NCI-H1092 treated with DMSO at 0.1 percent for 48 hours (cell line): ENCODE measurements at regions not wholly inside any gene's neighbourhood (a gene's known extent, or its start where the extent isn't known, plus 50 kb on each side); places are given as distances from the start of the nearest gene placed in this dataset.
"Not testable (repeated sequence)": the region's sequence is repeated elsewhere in the genome, so short reads cannot be mapped to it uniquely, and the experiment has no call there.

Experiments
- DNase-seq: peaks from one replicate; lab custom pipeline; 2025; lab: John Stamatoyannopoulos, UW

- DNase-seq, result no peak
Observed at GRCh38 chr3:177249203-177249602, 51.9 kb upstream of the TBL1XR1 start.

GRCh38 chr3:177250151-177250550, 52.9 kb upstream of the TBL1XR1 start:
- no peak for DNase-seq

GRCh38 chr3:177251755-177252154, 54.5 kb upstream of the TBL1XR1 start:
- DNase-seq, result no peak

- no peak for DNase-seq
Observed at GRCh38 chr3:177257006-177257405, 59.7 kb upstream of the TBL1XR1 start.

GRCh38 chr3:177257625-177258024, 60.3 kb upstream of the TBL1XR1 start:
- no peak for DNase-seq

GRCh38 chr3:177262396-177262795, 65.1 kb upstream of the TBL1XR1 start:
- no peak for DNase-seq

GRCh38 chr3:177263615-177264368, 66.5 kb upstream of the TBL1XR1 start:
- DNase-seq, result no peak

GRCh38 chr3:177271811-177272501, 74.7 kb upstream of the TBL1XR1 start:
- DNase-seq, result not testable (repeated sequence)

- DNase-seq, result no peak
Observed at GRCh38 chr3:177278016-177278415, 80.7 kb upstream of the TBL1XR1 start.

- peak; percentile 63 for DNase-seq
Observed at GRCh38 chr3:177279118-177279815, 82.0 kb upstream of the TBL1XR1 start.

GRCh38 chr3:177281292-177282118, 84.2 kb upstream of the TBL1XR1 start:
- peak; percentile 99 for DNase-seq

- peak; percentile 99 for DNase-seq
Observed at GRCh38 chr3:177282119-177282655, 84.9 kb upstream of the TBL1XR1 start.

- no peak for DNase-seq
Observed at GRCh38 chr3:177283983-177284382, 86.7 kb upstream of the TBL1XR1 start.

- peak; percentile 40 for DNase-seq
Observed at GRCh38 chr3:177284383-177284881, 87.2 kb upstream of the TBL1XR1 start.

- no peak for DNase-seq
Observed at GRCh38 chr3:177286034-177286433, 88.8 kb upstream of the TBL1XR1 start.

- DNase-seq, result no peak
Observed at GRCh38 chr3:177287231-177287630, 89.9 kb upstream of the TBL1XR1 start.

GRCh38 chr3:177290633-177291032, 93.4 kb upstream of the TBL1XR1 start:
- no peak for DNase-seq

GRCh38 chr3:177294221-177294620, 96.9 kb upstream of the TBL1XR1 start:
- no peak for DNase-seq

- no peak for DNase-seq
Observed at GRCh38 chr3:177295116-177295515, 97.8 kb upstream of the TBL1XR1 start.

- no peak for DNase-seq
Observed at GRCh38 chr3:177299250-177299649, 102.0 kb upstream of the TBL1XR1 start.

GRCh38 chr3:177300039-177300833, 103.0 kb upstream of the TBL1XR1 start:
- DNase-seq, result peak; percentile 75
